H1 (cell line): ENCODE measurements at regions not wholly inside any gene's neighbourhood (a gene's known extent, or its start where the extent isn't known, plus 50 kb on each side); places are given as distances from the start of the nearest gene placed in this dataset.

Source experiments
- CBX8 ChIP-seq: fragments of 300-800, 300-1000 bp; sonication (generic); IDR thresholded peaks from 2 replicates; pipeline ENCODE4 v1.7.1; 2016; ENCODE audit warnings: low read depth, low read length, borderline replicate concordance
- CTCF ChIP-seq, 3 experiments: IDR thresholded peaks; 1 replicate in 2 of 3; 2 replicates in 1 of 3; pipeline versions ENCODE4 v1.5.1 to v1.6.1; 2011; ENCODE audit warnings: low read length in 3 of 3, mild to moderate bottlenecking in 3 of 3, inconsistent platforms in 2 of 3, low read depth in 1 of 3, moderate library complexity in 1 of 3; ENCODE audit not compliant: insufficient read depth in 1 of 3; ENCODE audit errors: control extremely low read depth in 1 of 3
- GTF2F1 ChIP-seq: IDR thresholded peaks from 2 replicates; pipeline ENCODE4 v1.6.1; 2012; ENCODE audit warnings: low read depth, low read length, improper control_type of control experiment, borderline replicate concordance
- JUN ChIP-seq: IDR thresholded peaks from 2 replicates; pipeline ENCODE4 v1.6.1; 2011; ENCODE audit warnings: low read depth, mild to moderate bottlenecking, improper control_type of control experiment, low read length
- RAD21 ChIP-seq, 2 experiments: IDR thresholded peaks in 1 of 2; conservative IDR thresholded peaks in 1 of 2; 2 replicates each; pipeline ENCODE4 v1.6.1; 2011; ENCODE audit warnings: low read depth in 2 of 2, low read length in 2 of 2, improper control_type of control experiment in 1 of 2, inconsistent platforms in 1 of 2, mild to moderate bottlenecking in 1 of 2, moderate library complexity in 1 of 2
- RNF2 ChIP-seq: fragments of 200-900, 300-1000 bp; sonication (generic); IDR thresholded peaks from 2 replicates; pipeline ENCODE4 v1.7.1; 2016; ENCODE audit warnings: borderline replicate concordance, low read depth, mild to moderate bottlenecking, antibody characterized with exemption, low read length; ENCODE audit not compliant: poor library complexity, severe bottlenecking; ENCODE audit errors: missing control alignments
- SAP30 ChIP-seq: fragments of 300-600 bp; sonication (generic); IDR thresholded peaks from 2 replicates; pipeline ENCODE4 v1.7.1; 2012; ENCODE audit warnings: low read length, moderate library complexity, mild to moderate bottlenecking, inconsistent platforms; ENCODE audit not compliant: insufficient read depth, insufficient replicate concordance
- USF2 ChIP-seq: IDR thresholded peaks from 2 replicates; pipeline ENCODE4 v1.6.1; 2011; ENCODE audit warnings: low read length, improper control_type of control experiment

GRCh38 chr18:55096263-55096951, 137.1 kb upstream of the CCDC68 start (continued):
- TF ChIP-seq SAP30 (no peak), CTCF (IDR thresholded peaks at IDR 0.05; ENCODE audit: control extremely low read depth in 1 of 3, insufficient read depth in 1 of 3, low read depth in 1 of 3, low read length in 3 of 3) (peak; percentile 54 to 77 (median 64)), JUN (no peak), RNF2 (no peak), USF2 (peak; percentile 60), CBX8 (no peak), RAD21 (IDR thresholded peaks at IDR 0.05 in 1 of 2, conservative IDR thresholded peaks at IDR 0.05 in 1 of 2; ENCODE audit: low read depth in 2 of 2, low read length in 2 of 2) (peak; percentile 79 to 82), GTF2F1 (no peak)
